ENCODE measurements at regions not wholly inside any gene's neighbourhood (a gene's known extent, or its start where the extent isn't known, plus 50 kb on each side); places are given as distances from the start of the nearest gene placed in this dataset.

- no peak for TF ChIP-seq POLR2AphosphoS5 (IDR thresholded peaks at IDR 0.05; ENCODE audit: low read depth, low read length)
- no peak for TF ChIP-seq CTCF (IDR thresholded peaks at IDR 0.05)
- no peak for TF ChIP-seq TCF7L2 (IDR thresholded peaks at IDR 0.05; ENCODE audit: low read depth, low read length)
- TF ChIP-seq, protein P1, sequence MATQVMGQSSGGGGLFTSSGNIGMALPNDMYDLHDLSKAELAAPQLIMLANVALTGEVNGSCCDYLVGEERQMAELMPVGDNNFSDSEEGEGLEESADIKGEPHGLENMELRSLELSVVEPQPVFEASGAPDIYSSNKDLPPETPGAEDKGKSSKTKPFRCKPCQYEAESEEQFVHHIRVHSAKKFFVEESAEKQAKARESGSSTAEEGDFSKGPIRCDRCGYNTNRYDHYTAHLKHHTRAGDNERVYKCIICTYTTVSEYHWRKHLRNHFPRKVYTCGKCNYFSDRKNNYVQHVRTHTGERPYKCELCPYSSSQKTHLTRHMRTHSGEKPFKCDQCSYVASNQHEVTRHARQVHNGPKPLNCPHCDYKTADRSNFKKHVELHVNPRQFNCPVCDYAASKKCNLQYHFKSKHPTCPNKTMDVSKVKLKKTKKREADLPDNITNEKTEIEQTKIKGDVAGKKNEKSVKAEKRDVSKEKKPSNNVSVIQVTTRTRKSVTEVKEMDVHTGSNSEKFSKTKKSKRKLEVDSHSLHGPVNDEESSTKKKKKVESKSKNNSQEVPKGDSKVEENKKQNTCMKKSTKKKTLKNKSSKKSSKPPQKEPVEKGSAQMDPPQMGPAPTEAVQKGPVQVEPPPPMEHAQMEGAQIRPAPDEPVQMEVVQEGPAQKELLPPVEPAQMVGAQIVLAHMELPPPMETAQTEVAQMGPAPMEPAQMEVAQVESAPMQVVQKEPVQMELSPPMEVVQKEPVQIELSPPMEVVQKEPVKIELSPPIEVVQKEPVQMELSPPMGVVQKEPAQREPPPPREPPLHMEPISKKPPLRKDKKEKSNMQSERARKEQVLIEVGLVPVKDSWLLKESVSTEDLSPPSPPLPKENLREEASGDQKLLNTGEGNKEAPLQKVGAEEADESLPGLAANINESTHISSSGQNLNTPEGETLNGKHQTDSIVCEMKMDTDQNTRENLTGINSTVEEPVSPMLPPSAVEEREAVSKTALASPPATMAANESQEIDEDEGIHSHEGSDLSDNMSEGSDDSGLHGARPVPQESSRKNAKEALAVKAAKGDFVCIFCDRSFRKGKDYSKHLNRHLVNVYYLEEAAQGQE (IDR thresholded peaks at IDR 0.05; ENCODE audit: insufficient read depth in 1 of 2, low read depth in 2 of 2, low read length in 1 of 2), result no peak
These were observed 105.9 kb upstream of the EDEM3 start for GRCh38 chr1:184860535-184860934.

Measured in Panc1 (cell line).